Posterior vena cava (tissue), 2 donors: ENCODE measurements at regions not wholly inside any gene's neighbourhood (a gene's known extent, or its start where the extent isn't known, plus 50 kb on each side); places are given as distances from the start of the nearest gene placed in this dataset.
A peak's percentile ranks its signal among the peaks of the same experiment; 100 is the strongest.

ENCODE experiments used
- DNase-seq: peaks from one replicate; pipeline ENCODE4 v3.0.0-alpha.2; 2020; ENCODE audit warnings: low spot score
- intact Hi-C, 2 donors: fragments of 100-400 bp; cut with DNase I; formaldehyde crosslinking; loops; one replicate each; pipeline versions ENCODE4 v1.14.1 to v1.14.2; 2022 to 2023
- donor health status: DM: yes; HTN: yes; CAD: no.
- donor health status: DM: yes; HTN: yes; CAD: no.

GRCh38 chr13:80055847-80056246 lies 285.1 kb downstream of the SPRY2 start:
- no peak for DNase-seq
- intact Hi-C loops: no loop called here

GRCh38 chr13:80054806-80055205 lies 286.1 kb downstream of the SPRY2 start:
- intact Hi-C loops: no loop called here

DNA sequence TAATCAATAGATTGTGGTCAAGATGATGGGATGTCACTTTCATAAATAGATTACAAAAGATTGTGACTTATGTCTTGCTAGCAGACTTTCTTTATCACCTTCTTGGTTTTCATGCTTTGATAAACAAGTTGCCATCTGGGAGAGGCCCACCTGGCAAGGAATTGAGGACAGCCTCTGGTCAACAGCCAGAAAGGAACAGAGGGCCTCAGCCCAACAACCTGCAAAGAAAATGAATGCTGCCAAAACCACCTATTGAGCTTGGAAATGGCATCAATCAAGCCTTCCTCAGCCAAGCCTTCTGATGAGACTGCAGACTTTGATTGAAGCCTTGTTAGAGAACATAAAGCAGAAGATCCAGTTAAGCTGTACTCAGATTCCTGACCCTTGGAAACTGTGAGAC lies 288.6 kb downstream of the SPRY2 start:
- intact Hi-C loops: no loop called here

More at GRCh38 chr13:80054806-80055205, 286.1 kb downstream of the SPRY2 start:
- DNase-seq: no peak

GRCh38 chr13:80050252-80050651 lies 290.7 kb downstream of the SPRY2 start:
- no peak for DNase-seq
- intact Hi-C loops: no loop called here

More for the DNA sequence above, 288.6 kb downstream of the SPRY2 start:
- DNase-seq: no peak

DNA sequence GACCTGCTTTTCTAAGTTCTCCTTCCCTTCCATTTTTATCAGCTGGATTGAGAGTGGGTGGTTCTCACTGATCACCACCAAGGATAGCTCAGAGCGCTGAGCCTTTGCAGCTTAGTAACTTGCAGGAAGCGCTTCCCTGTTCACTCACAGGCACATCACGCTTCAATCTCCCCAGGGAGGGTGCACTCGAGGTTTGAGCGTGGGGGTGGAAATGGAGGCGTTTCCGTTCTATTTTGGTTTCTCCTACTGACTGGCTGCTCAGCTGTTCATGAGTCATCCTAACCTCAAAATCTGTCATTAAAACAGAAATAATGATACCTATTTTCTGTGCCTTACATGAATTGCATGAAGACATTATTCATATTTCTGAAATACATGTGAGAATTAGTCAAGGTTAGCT lies 292.1 kb downstream of the SPRY2 start:
- DNase-seq: peak; percentile 94
- intact Hi-C loops: loop anchor here in 1 of 2 donors (10.0 kb wide), 1 partner anchor 286 kb away; no protein-coding TSS in a partner anchor

DNA sequence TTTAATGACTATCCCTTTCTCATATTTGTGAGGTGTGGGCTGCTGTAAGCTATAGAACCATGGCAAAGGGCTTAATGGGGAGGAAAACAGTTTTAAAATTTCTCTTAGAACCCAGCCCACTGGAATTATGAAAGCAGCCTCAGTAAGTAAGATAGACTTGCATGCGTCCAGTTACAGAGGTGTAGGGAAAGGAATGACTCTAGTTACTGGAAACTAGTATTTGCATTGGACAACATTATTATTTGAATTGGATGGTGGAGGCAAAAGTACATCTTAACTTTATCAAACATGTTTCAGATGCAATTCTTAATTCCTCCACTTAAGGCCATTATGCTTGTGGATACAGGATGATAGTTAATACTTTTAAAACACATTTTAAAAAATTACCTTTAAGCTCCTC lies 292.9 kb downstream of the SPRY2 start:
- no peak for DNase-seq
- intact Hi-C loops: loop anchor here in 1 of 2 donors (10.0 kb wide), 1 partner anchor 287 kb away; no protein-coding TSS in a partner anchor

DNA sequence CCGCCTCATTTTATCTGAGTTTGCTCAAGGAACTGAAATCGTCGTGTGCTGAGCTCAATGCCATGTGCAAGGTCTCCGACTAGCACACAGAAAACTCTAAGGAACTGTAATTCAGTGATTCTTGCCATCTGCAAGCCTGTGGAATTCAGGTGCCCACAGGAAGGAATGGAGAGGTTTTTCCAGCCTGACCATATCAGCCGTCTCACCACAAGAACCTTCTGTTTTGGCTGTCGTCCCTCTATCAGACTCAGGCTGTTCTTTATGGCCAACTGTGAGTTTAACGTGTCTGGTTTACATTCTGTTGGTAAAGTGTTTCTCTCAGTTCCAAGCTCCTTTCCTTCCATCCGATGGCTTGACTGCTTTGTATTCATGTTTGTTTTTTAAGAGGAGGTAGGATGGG lies 293.5 kb downstream of the SPRY2 start:
- intact Hi-C loops: loop anchor here in 1 of 2 donors (10.0 kb wide), 1 partner anchor 287 kb away; no protein-coding TSS in a partner anchor
- DNase-seq: no peak

- intact Hi-C loops: loop anchor here in 1 of 2 donors (10.0 kb wide), 1 partner anchor 294 kb away; no protein-coding TSS in a partner anchor
- no peak for DNase-seq
These were observed 300.0 kb downstream of the SPRY2 start for GRCh38 chr13:80040981-80041317.

GRCh38 chr13:80040196-80040980 lies 300.5 kb downstream of the SPRY2 start:
- DNase-seq: no peak
- intact Hi-C loops: loop anchor here in 1 of 2 donors (10.0 kb wide), 1 partner anchor 294 kb away; no protein-coding TSS in a partner anchor

DNA sequence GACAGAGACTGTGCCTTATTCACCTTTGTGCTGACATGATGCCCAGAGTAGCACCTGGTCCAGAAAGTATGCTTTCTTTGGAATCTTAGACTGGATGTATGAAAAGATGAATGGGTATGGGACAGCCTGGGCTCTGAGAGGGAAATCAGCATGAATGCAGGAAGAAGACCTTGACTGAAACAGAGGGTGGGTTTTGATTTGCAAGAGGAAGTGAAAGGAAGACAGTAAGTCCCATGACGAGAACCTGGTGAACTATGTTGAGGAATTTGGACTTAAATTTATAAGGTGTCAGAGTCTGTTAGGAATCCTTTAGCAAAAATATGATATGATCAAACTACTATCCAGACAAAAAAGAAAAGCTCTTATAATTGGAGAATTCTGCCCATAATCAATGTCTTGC lies 301.9 kb downstream of the SPRY2 start:
- DNase-seq: no peak
- intact Hi-C loops: no loop called here

DNA sequence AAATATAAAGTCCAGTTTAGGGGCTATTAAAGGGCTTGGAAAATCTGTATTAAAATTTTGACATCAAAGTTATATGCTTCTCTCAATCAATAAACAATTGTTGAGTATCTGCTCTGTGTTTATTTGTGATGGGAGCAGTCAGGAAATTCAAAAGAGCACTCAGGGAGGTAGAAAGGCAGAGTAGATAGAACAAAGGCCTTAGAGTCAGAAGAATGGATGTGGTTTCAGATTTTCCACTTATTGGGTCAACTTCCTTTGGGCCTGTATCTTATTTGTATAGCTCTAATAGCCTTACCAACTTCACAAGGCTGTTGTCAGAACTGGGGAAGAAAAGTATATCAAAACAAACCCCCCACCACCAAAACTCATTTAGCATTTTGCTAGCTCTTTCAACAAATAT lies 302.6 kb downstream of the SPRY2 start:
- intact Hi-C loops: no loop called here

GRCh38 chr13:80037505-80037888 lies 303.4 kb downstream of the SPRY2 start:
- no peak for DNase-seq
- intact Hi-C loops: no loop called here

More for the DNA sequence above, 302.6 kb downstream of the SPRY2 start:
- DNase-seq: no peak

DNA sequence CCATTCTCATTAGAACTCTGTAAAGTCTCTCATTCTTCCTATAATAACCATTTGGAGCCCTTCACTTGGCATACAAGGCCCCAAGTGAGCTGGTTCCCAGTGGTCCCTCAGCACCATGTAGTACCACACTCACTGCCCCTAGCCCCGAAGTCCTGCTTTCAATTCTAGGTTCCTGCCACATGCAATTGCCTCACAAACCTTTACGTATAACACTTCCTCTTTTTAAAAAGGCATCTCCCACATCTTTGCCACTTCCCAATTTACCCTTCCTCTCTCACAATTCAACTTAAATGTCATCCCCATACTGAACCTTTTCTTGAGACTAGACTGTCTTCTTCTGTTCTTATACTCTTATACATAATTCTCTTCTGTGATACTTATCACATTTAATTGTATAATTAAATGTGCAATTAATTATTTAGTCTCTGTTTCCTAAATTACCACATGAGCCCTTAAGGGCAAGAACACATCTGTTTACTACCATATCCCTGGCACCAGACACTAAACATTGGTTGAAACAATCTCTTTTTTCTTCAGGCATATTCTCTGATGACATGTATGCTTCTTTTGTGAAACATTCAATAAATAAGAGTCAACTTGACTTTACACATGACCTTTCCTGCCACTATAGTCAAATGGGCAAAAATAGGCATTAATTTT lies 304.0 kb downstream of the SPRY2 start:
- intact Hi-C loops: no loop called here
- no peak for DNase-seq

- DNase-seq: no peak
- intact Hi-C loops: no loop called here
These were observed 305.8 kb downstream of the SPRY2 start for GRCh38 chr13:80035096-80035495.

DNA sequence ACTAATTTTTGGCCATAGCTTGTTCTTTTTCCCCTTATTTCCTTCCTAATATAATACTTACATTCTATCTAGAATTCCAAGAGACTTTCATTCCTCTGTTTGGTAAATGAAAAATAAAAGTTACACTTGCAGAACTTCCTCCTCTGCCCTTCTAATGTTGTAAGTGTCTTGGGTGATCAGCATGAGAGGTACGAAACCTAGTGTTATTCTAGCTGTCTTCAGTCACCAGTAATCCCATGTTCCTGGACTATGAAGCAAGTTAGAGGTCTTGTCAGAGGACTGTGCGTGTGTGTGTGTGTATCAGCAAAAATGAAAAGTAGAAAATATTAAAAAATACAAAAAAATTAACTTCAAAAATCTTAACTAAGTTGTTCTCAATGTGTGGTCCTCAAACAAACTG lies 307.0 kb downstream of the SPRY2 start:
- intact Hi-C loops: no loop called here

DNA sequence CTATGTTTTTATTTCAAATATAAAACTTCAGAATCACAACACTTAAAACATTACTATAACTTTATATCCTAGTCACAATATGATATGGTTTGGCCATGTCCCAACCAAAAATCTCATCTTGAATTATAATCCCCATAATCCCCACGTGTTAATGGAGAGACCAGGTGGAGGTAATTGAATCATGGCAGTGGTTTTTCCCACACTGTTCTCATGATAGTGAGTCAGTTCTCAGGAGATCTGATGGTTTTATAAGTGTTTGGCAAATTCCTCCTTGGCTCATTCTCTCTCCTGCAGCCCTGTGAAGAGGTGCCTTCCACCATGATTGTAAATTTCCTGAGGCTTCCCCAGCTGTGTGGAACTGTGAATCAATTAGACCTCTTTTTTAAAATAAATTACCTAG lies 307.6 kb downstream of the SPRY2 start:
- no peak for DNase-seq
- intact Hi-C loops: no loop called here

More for the DNA sequence above, 307.0 kb downstream of the SPRY2 start:
- no peak for DNase-seq

GRCh38 chr13:80030491-80030890 lies 310.4 kb downstream of the SPRY2 start:
- intact Hi-C loops: no loop called here
- DNase-seq: no peak

GRCh38 chr13:80029170-80029569 lies 311.8 kb downstream of the SPRY2 start:
- no peak for DNase-seq
- intact Hi-C loops: no loop called here

- intact Hi-C loops: no loop called here
- no peak for DNase-seq
These were observed 318.8 kb downstream of the SPRY2 start for GRCh38 chr13:80022146-80022545.

GRCh38 chr13:80012251-80012650 lies 328.7 kb downstream of the SPRY2 start:
- intact Hi-C loops: no loop called here
- DNase-seq: no peak
